ENCODE measurements at regions not wholly inside any gene's neighbourhood (a gene's known extent, or its start where the extent isn't known, plus 50 kb on each side); places are given as distances from the start of the nearest gene placed in this dataset.

GRCh38 chr12:92389466-92389865 lies 243.8 kb upstream of the BTG1 start:
- ChIA-PET CTCF (no interaction called here), POLR2A (no interaction called here)
- 48% methylated on average over 3 of the region's 3 CpGs for WGBS (ENCODE audit: low lambda C conversion rate)
- H3K27ac ChIP-seq (ENCODE audit: low read depth in 2 of 2, low read length in 1 of 2), result no peak overlapping the region
- H3K4me2 ChIP-seq, result no peak overlapping the region
- no peaks in the 10 kb centered on the region for H3K27me3 ChIP-seq (ENCODE audit: insufficient read depth)
- H3F3A ChIP-seq (replicated peaks; ENCODE audit: insufficient read depth), result no peaks in the 10 kb centered on the region
- no peaks in the 10 kb centered on the region for H3K9me3 ChIP-seq
- H3K36me3 ChIP-seq (replicated peaks in 1 of 2; ENCODE audit: control insufficient read depth in 1 of 2, insufficient read depth in 2 of 2, low read length in 1 of 2), result no peaks in the 10 kb centered on the region
- H3K4me3 ChIP-seq (ENCODE audit: low read depth in 2 of 2, low read length in 1 of 2), result no peak overlapping the region
- TF ChIP-seq SMC3 (IDR thresholded peaks at IDR 0.05; ENCODE audit: low read depth, low read length) (no peak), RFX5 (IDR thresholded peaks at IDR 0.05; ENCODE audit: low read length) (no peak), POLR2AphosphoS5 (IDR thresholded peaks at IDR 0.05; ENCODE audit: low read depth, low read length) (no peak), ZBTB33 (IDR thresholded peaks at IDR 0.05; ENCODE audit: borderline replicate concordance, low read depth) (no peak), JUND (IDR thresholded peaks at IDR 0.05) (no peak), NRF1 (IDR thresholded peaks at IDR 0.05; ENCODE audit: low read depth, low read length) (no peak), RCOR1 (IDR thresholded peaks at IDR 0.05; ENCODE audit: low read length) (no peak), YY1 (IDR thresholded peaks at IDR 0.05; ENCODE audit: low read depth) (no peak)
- DNase-seq, result no peak
- H4K20me1 ChIP-seq (ENCODE audit: insufficient read depth), result no peaks in the 10 kb centered on the region
- H3K9ac ChIP-seq, result no peak overlapping the region
- no peak overlapping the region for H2AFZ ChIP-seq (ENCODE audit: low read depth)
- no peaks in the 10 kb centered on the region for H3K9me2 ChIP-seq
- H3K79me2 ChIP-seq (ENCODE audit: insufficient read depth), result no peaks in the 10 kb centered on the region
- H3K4me1 ChIP-seq (ENCODE audit: control insufficient read depth in 1 of 2, insufficient read depth in 2 of 2, low read depth in 1 of 2, low read length in 1 of 2), result no peaks in the 10 kb centered on the region

DNA sequence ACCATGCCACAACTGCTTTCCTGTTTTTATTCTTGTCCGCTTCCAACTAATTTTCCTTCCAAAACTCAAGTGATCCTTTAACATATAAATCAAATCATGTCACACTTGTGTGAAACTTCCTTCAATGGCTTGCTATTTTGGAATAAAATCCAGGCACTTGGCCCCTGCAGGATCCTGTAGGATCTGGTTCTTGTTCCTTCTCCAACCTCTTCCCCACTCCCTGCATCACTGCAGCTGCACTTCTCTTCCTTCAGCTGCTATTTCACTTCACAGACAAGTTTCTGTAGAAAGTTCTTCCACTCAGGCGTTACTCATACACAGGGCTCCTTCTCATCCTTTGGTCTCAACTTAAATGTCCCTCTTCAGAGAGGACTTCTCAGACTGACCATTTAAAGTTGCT lies 239.7 kb upstream of the BTG1 start:
- Histone ChIP-seq H3K9ac (no peak overlapping the region), H3K27ac (ENCODE audit: low read depth in 2 of 2, low read length in 1 of 2) (no peak overlapping the region), H3K9me3 (no peaks in the 10 kb centered on the region), H2AFZ (ENCODE audit: low read depth) (no peak overlapping the region), H3K9me2 (no peaks in the 10 kb centered on the region), H4K20me1 (ENCODE audit: insufficient read depth) (no peaks in the 10 kb centered on the region), H3K79me2 (ENCODE audit: insufficient read depth) (no peaks in the 10 kb centered on the region), H3F3A (replicated peaks; ENCODE audit: insufficient read depth) (no peaks in the 10 kb centered on the region), H3K27me3 (ENCODE audit: insufficient read depth) (no peaks in the 10 kb centered on the region), H3K4me2 (no peak overlapping the region), H3K4me3 (ENCODE audit: low read depth in 2 of 2, low read length in 1 of 2) (no peak overlapping the region), H3K4me1 (ENCODE audit: control insufficient read depth in 1 of 2, insufficient read depth in 2 of 2, low read depth in 1 of 2, low read length in 1 of 2) (no peaks in the 10 kb centered on the region), H3K36me3 (replicated peaks in 1 of 2; ENCODE audit: control insufficient read depth in 1 of 2, insufficient read depth in 2 of 2, low read length in 1 of 2) (no peaks in the 10 kb centered on the region)
- no peak for DNase-seq
- POLR2A ChIA-PET, result no interaction called here
- CTCF ChIA-PET, result no interaction called here
- TF ChIP-seq ELF1 (IDR thresholded peaks at IDR 0.05), result no peak
- TF ChIP-seq CHD2 (IDR thresholded peaks at IDR 0.05; ENCODE audit: low read length, partially characterized antibody), result no peak
- no peak for TF ChIP-seq MXI1 (IDR thresholded peaks at IDR 0.05; ENCODE audit: low read depth, low read length)
- no peak for TF ChIP-seq GABPA (IDR thresholded peaks at IDR 0.05; ENCODE audit: low read depth)
- TF ChIP-seq FOXJ3 (CRISPR knock-in tag; IDR thresholded peaks at IDR 0.05), result no peak
- WGBS (ENCODE audit: low lambda C conversion rate), result 52% methylated on average over 2 of the region's 2 CpGs

- no peaks in the 10 kb centered on the region for H3K27me3 ChIP-seq (ENCODE audit: insufficient read depth)
- H3K4me1 ChIP-seq (ENCODE audit: control insufficient read depth in 1 of 2, insufficient read depth in 2 of 2, low read depth in 1 of 2, low read length in 1 of 2), result no peaks in the 10 kb centered on the region
- H3K36me3 ChIP-seq (replicated peaks in 1 of 2; ENCODE audit: control insufficient read depth in 1 of 2, insufficient read depth in 2 of 2, low read length in 1 of 2), result no peaks in the 10 kb centered on the region
- no peak overlapping the region for H2AFZ ChIP-seq (ENCODE audit: low read depth)
- ChIA-PET POLR2A (interaction anchor here (0.6 kb wide), 1 partner anchor 20 kb away, joined by 3 read pairs; no protein-coding TSS in a partner anchor), CTCF (interaction anchor here (1.0 kb wide), 1 partner anchor 186 kb away, joined by 3 read pairs; no protein-coding TSS in a partner anchor)
- no peaks in the 10 kb centered on the region for H3K9me2 ChIP-seq
- H3F3A ChIP-seq (replicated peaks; ENCODE audit: insufficient read depth), result no peaks in the 10 kb centered on the region
- no peaks in the 10 kb centered on the region for H4K20me1 ChIP-seq (ENCODE audit: insufficient read depth)
- no peak overlapping the region for H3K4me3 ChIP-seq (ENCODE audit: low read depth in 2 of 2, low read length in 1 of 2)
- DNase-seq, result no peak
- no peaks in the 10 kb centered on the region for H3K79me2 ChIP-seq (ENCODE audit: insufficient read depth)
- WGBS (ENCODE audit: low lambda C conversion rate), result 26% methylated on average over 3 of the region's 3 CpGs
- H3K27ac ChIP-seq (ENCODE audit: low read depth in 2 of 2, low read length in 1 of 2), result no peak overlapping the region
- H3K4me2 ChIP-seq, result no peak overlapping the region
- no peak overlapping the region for H3K9ac ChIP-seq
- no peaks in the 10 kb centered on the region for H3K9me3 ChIP-seq
- TF ChIP-seq POLR2AphosphoS5 (IDR thresholded peaks at IDR 0.05; ENCODE audit: low read depth, low read length) (no peak), RFX5 (IDR thresholded peaks at IDR 0.05; ENCODE audit: low read length) (no peak), FOSL2 (IDR thresholded peaks at IDR 0.05; ENCODE audit: borderline replicate concordance, low read depth) (no peak)
Observed at GRCh38 chr12:92384571-92384970, 238.9 kb upstream of the BTG1 start.
